ENCODE measurements at regions not wholly inside any gene's neighbourhood (a gene's known extent, or its start where the extent isn't known, plus 50 kb on each side); places are given as distances from the start of the nearest gene placed in this dataset.

GRCh38 chr5:44028226-44028625, 361.0 kb downstream of the FGF10 start:
- H3K4me3 ChIP-seq (replicated peaks; ENCODE audit: low read depth, low read length) = no peak overlapping the region
- no peak for TF ChIP-seq CTCF (IDR thresholded peaks at IDR 0.05; ENCODE audit: low read depth, low read length, missing control alignments)
- DNase-seq (ENCODE audit: extremely low read depth, low read depth) = no peak

- no peak overlapping the region for H3K4me3 ChIP-seq (replicated peaks; ENCODE audit: low read depth, low read length)
- no peak for TF ChIP-seq CTCF (IDR thresholded peaks at IDR 0.05; ENCODE audit: low read depth, low read length, missing control alignments)
- DNase-seq (ENCODE audit: extremely low read depth, low read depth) = no peak
Observed at GRCh38 chr5:44022622-44023021, 366.6 kb downstream of the FGF10 start.

DNA sequence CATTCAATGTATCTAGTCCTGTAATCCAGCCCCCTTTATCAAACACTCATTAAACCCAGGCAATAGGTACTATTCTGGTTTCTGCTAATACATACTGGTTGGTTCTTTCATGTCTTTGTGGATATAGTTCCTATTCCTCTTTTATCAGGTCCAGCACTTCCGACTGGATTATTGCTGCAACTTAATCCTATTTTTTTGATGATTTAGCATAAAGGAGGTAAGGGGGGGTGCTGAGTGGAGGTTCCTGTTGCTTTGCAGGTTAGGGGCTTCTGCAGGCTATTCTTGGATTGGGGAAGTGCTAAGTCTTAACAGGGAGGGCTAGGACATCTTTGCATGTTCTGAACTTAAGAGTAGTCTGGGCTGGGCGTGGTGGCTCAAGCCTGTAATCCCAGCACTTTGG, 377.7 kb downstream of the FGF10 start:
- no peak overlapping the region for H3K4me3 ChIP-seq (replicated peaks; ENCODE audit: low read depth, low read length)
- DNase-seq (ENCODE audit: extremely low read depth, low read depth) = no peak
- no peak for TF ChIP-seq CTCF (IDR thresholded peaks at IDR 0.05; ENCODE audit: low read depth, low read length, missing control alignments)

GRCh38 chr5:44002381-44002901, 386.8 kb downstream of the FGF10 start:
- no peak for DNase-seq (ENCODE audit: extremely low read depth, low read depth)
- no peak overlapping the region for H3K4me3 ChIP-seq (replicated peaks; ENCODE audit: low read depth, low read length)
- no peak for TF ChIP-seq CTCF (IDR thresholded peaks at IDR 0.05; ENCODE audit: low read depth, low read length, missing control alignments)

- H3K4me3 ChIP-seq (replicated peaks; ENCODE audit: low read depth, low read length) = no peak overlapping the region
- DNase-seq (ENCODE audit: extremely low read depth, low read depth) = no peak
- no peak for TF ChIP-seq CTCF (IDR thresholded peaks at IDR 0.05; ENCODE audit: low read depth, low read length, missing control alignments)
Observed at GRCh38 chr5:44001675-44002380, 387.4 kb downstream of the FGF10 start.

DNA sequence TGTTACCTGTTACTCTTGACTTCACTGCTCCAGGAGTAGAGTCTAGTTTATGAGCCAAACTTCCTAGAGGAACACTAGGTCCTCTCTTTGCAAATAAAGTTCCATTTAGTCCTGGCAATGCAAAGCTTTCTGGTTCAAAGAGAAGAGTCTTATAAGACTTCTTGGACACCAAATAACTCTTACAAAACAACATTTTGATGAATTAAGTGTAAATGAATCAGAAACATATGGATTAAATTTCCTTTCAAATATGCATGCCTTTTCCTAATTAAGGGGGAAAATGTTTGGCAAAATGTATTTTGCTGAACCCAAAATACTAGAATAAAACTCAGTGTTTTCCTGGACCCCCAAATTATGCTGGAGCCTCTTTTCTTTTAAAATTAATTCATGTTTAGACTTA, 388.0 kb downstream of the FGF10 start:
- H3K4me3 ChIP-seq (replicated peaks; ENCODE audit: low read depth, low read length) = no peak overlapping the region

More for the DNA sequence above, 388.0 kb downstream of the FGF10 start:
- no peak for TF ChIP-seq CTCF (IDR thresholded peaks at IDR 0.05; ENCODE audit: low read depth, low read length, missing control alignments)
- no peak for DNase-seq (ENCODE audit: extremely low read depth, low read depth)

Measured in HFF-Myc (cell line).